ENCODE measurements at regions not wholly inside any gene's neighbourhood (a gene's known extent, or its start where the extent isn't known, plus 50 kb on each side); places are given as distances from the start of the nearest gene placed in this dataset.

- Histone ChIP-seq H3K27ac (ENCODE audit: low read depth, low read length) (no peak overlapping the region), H3K9ac (ENCODE audit: low read depth, low read length) (no peak overlapping the region), H3K9me3 (ENCODE audit: control insufficient read depth, insufficient read depth, low read length) (no peaks in the 10 kb centered on the region), H3K27me3 (ENCODE audit: control insufficient read depth, insufficient read depth, low read length) (no peaks in the 10 kb centered on the region), H3K36me3 (ENCODE audit: control insufficient read depth, insufficient read depth, low read length) (no peaks in the 10 kb centered on the region), H3K4me1 (ENCODE audit: control insufficient read depth, insufficient read depth, low read length) (peaks cover 18% of the 10 kb centered on the region), H3K4me3 (ENCODE audit: low read depth, low read length) (no peak overlapping the region)
Observed at GRCh38 chr6:153842491-153842890, 196.5 kb upstream of the OPRM1 start.

DNA sequence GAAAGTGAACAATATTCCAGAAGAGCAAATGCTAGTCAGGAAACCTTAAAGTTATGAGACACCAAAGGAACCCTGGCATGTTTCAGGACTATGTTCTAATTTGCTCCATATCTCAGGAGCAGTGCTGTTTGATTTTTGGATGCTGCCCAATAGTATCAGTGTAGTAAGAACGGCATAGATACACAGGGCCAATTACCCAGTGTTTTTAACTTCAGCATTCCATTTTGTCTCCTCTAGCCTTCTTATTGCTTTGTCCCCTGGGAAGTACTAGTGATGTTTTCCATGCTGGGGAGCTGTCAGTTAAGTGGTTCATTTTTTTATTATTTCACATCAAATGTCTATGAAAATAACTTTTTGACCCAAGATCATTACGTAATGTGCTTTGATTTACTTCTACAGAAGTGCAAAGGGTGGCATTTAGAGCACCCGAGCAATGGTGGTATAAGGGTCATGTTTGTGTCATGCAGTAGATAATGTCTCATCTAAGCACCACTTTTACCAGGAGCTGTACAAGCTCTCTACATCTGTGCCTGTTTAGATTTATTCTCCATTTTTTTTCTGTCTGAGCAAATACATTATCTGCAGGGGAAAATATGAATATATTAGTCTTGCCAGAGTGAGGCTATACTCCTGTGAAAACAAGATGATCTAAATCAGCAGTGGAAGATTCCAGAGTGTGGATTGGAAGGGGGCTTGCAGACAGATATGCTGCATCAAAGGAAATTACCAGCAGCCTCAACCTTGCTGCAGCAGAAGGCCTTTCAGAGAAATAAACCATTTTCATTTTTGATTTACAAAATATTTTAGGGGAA, 198.8 kb upstream of the OPRM1 start:
- no peaks in the 10 kb centered on the region for H3K27me3 ChIP-seq (ENCODE audit: control insufficient read depth, insufficient read depth, low read length)
- H3K4me3 ChIP-seq (ENCODE audit: low read depth, low read length), result no peak overlapping the region
- H3K9ac ChIP-seq (ENCODE audit: low read depth, low read length), result no peak overlapping the region
- H3K4me1 ChIP-seq (ENCODE audit: control insufficient read depth, insufficient read depth, low read length), result peaks cover 30% of the 10 kb centered on the region
- H3K36me3 ChIP-seq (ENCODE audit: control insufficient read depth, insufficient read depth, low read length), result no peaks in the 10 kb centered on the region
- H3K27ac ChIP-seq (ENCODE audit: low read depth, low read length), result no peak overlapping the region
- H3K9me3 ChIP-seq (ENCODE audit: control insufficient read depth, insufficient read depth, low read length), result no peaks in the 10 kb centered on the region

DNA sequence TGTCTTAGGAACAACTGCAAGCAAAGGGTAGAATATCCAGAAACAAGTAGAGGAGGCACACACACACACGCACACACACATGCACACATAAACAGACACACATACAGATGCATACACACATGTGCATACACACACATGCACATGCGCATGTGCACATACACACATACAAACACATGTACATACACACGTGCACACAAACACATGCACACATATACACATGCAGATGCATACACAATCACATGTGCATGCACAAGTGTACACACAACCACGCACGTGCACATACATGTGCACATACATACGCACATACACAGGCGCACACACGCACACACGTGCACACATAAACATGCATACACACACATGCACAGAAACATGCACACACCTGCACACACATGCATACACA, 206.5 kb upstream of the OPRM1 start:
- no peak overlapping the region for H3K9ac ChIP-seq (ENCODE audit: low read depth, low read length)
- no peaks in the 10 kb centered on the region for H3K9me3 ChIP-seq (ENCODE audit: control insufficient read depth, insufficient read depth, low read length)
- H3K36me3 ChIP-seq (ENCODE audit: control insufficient read depth, insufficient read depth, low read length), result no peaks in the 10 kb centered on the region
- peaks cover 37% of the 10 kb centered on the region for H3K4me1 ChIP-seq (ENCODE audit: control insufficient read depth, insufficient read depth, low read length)
- H3K4me3 ChIP-seq (ENCODE audit: low read depth, low read length), result no peak overlapping the region
- no peak overlapping the region for H3K27ac ChIP-seq (ENCODE audit: low read depth, low read length)
- no peaks in the 10 kb centered on the region for H3K27me3 ChIP-seq (ENCODE audit: control insufficient read depth, insufficient read depth, low read length)

DNA sequence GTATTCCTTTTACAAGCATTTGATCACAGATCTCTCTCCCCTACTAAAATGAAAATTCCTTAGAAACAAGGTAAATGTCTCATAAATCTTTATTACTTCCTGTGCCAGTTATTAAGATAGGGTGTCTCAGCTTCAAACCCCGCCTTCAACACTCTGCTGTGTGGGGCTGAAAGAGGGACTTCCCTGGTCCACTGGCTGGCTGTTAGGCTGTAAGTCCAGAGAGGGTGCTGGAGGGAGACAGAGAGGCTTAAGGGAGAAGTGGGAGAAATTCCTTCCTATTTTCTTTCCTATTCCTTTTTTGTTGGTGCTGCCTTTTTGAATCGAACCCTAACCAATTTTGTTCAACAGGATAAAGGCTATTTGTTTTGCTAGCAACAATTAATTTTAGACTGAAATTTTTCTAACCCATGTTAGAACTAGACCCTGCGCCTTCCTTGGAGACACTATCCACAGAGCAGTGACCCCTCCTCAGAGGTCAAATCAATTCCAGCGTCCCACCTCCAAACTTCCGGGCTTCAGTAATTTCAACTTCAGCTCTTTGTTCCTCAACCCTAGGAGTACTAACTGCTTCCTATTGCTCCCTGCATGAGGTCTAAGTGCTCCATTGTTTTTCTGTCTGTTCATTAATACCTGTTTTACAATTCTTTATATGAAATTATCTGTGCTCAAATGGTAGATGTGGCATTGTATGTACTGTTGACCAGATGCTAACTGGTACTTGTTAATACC, 207.5 kb upstream of the OPRM1 start:
- H3K4me3 ChIP-seq (ENCODE audit: low read depth, low read length), result no peak overlapping the region
- peaks cover 36% of the 10 kb centered on the region for H3K4me1 ChIP-seq (ENCODE audit: control insufficient read depth, insufficient read depth, low read length)
- no peaks in the 10 kb centered on the region for H3K27me3 ChIP-seq (ENCODE audit: control insufficient read depth, insufficient read depth, low read length)
- H3K9me3 ChIP-seq (ENCODE audit: control insufficient read depth, insufficient read depth, low read length), result no peaks in the 10 kb centered on the region
- no peaks in the 10 kb centered on the region for H3K36me3 ChIP-seq (ENCODE audit: control insufficient read depth, insufficient read depth, low read length)
- H3K27ac ChIP-seq (ENCODE audit: low read depth, low read length), result peak overlapping the region; percentile 72
- no peak overlapping the region for H3K9ac ChIP-seq (ENCODE audit: low read depth, low read length)

DNA sequence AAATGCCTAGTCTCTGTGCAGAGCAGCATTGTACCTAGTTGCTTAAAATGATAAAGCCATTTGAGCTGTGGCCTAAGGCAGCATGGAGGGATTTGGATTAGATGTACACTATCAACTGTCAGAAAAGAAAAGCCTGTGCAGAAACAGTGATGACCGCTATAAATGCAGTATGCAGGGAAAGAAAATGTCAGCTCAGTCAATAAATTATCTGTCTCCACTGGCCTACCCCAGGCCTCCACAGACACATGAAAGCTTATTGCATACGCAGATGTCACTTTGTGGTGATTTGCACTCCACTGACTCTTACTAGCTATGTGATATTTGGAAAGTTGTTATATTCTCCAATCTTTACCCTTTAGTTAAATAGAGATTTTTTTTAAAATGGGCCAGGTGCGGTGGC, 221.9 kb upstream of the OPRM1 start:
- Histone ChIP-seq H3K27me3 (ENCODE audit: control insufficient read depth, insufficient read depth, low read length) (no peaks in the 10 kb centered on the region), H3K4me3 (ENCODE audit: low read depth, low read length) (no peak overlapping the region), H3K9me3 (ENCODE audit: control insufficient read depth, insufficient read depth, low read length) (no peaks in the 10 kb centered on the region; the same call in 1 of the 2 replicates), H3K4me1 (ENCODE audit: control insufficient read depth, insufficient read depth, low read length) (no peaks in the 10 kb centered on the region), H3K9ac (ENCODE audit: low read depth, low read length) (no peak overlapping the region), H3K27ac (ENCODE audit: low read depth, low read length) (no peak overlapping the region), H3K36me3 (ENCODE audit: control insufficient read depth, insufficient read depth, low read length) (no peaks in the 10 kb centered on the region)

DNA sequence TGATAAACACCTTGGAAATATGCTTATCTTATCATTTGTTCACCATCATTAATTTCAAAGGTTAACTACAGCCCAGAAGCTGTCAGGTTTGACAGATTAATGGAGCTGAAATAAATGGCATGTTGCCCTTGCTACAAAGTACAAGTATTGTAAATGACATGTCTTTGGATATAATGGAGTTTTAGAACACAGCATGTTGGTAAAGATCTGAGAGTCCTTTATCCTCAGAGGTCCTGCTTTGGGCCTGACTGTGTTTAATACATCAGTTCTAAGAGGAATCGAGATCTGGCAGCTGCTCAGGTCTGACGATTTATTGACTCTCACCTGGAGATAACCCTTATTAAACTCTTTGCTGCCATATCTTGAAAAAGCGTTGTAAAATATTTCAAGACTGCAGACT, 222.7 kb upstream of the OPRM1 start:
- Histone ChIP-seq H3K27ac (ENCODE audit: low read depth, low read length) (no peak overlapping the region), H3K36me3 (ENCODE audit: control insufficient read depth, insufficient read depth, low read length) (no peaks in the 10 kb centered on the region), H3K27me3 (ENCODE audit: control insufficient read depth, insufficient read depth, low read length) (no peaks in the 10 kb centered on the region), H3K9me3 (ENCODE audit: control insufficient read depth, insufficient read depth, low read length) (peaks cover 5% of the 10 kb centered on the region; the same call in 1 of the 2 replicates), H3K9ac (ENCODE audit: low read depth, low read length) (no peak overlapping the region), H3K4me3 (ENCODE audit: low read depth, low read length) (no peak overlapping the region), H3K4me1 (ENCODE audit: control insufficient read depth, insufficient read depth, low read length) (no peaks in the 10 kb centered on the region)

DNA sequence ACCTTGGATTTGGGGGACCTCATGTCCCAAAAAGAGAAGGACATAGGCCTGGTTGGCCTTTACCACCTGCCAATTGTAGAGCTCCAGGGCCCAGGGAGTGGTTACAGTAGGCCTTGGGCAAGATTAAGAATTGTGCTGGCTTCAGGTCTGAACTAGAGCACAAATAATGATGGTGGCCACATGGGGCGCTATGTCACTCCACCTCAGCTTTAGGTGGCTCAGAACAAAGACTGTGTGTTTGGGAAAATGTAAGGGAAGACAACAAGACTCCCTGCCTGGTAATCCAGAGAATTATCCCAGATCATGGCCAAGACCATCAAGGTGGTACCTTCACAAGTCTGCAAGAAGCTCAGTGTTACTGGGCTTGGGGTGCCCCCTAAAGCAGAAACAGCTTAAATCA, 224.9 kb upstream of the OPRM1 start:
- Histone ChIP-seq H3K9me3 (ENCODE audit: control insufficient read depth, insufficient read depth, low read length) (peaks cover 5% of the 10 kb centered on the region; the same call in 1 of the 2 replicates), H3K27me3 (ENCODE audit: control insufficient read depth, insufficient read depth, low read length) (no peaks in the 10 kb centered on the region), H3K4me1 (ENCODE audit: control insufficient read depth, insufficient read depth, low read length) (no peaks in the 10 kb centered on the region), H3K36me3 (ENCODE audit: control insufficient read depth, insufficient read depth, low read length) (no peaks in the 10 kb centered on the region), H3K4me3 (ENCODE audit: low read depth, low read length) (no peak overlapping the region), H3K9ac (ENCODE audit: low read depth, low read length) (no peak overlapping the region), H3K27ac (ENCODE audit: low read depth, low read length) (no peak overlapping the region)

GRCh38 chr6:153804755-153805330, 234.2 kb upstream of the OPRM1 start:
- Histone ChIP-seq H3K4me1 (ENCODE audit: control insufficient read depth, insufficient read depth, low read length) (no peaks in the 10 kb centered on the region), H3K9ac (ENCODE audit: low read depth, low read length) (no peak overlapping the region), H3K27me3 (ENCODE audit: control insufficient read depth, insufficient read depth, low read length) (no peaks in the 10 kb centered on the region), H3K4me3 (ENCODE audit: low read depth, low read length) (no peak overlapping the region), H3K9me3 (ENCODE audit: control insufficient read depth, insufficient read depth, low read length) (no peaks in the 10 kb centered on the region), H3K27ac (ENCODE audit: low read depth, low read length) (no peak overlapping the region), H3K36me3 (ENCODE audit: control insufficient read depth, insufficient read depth, low read length) (no peaks in the 10 kb centered on the region)

DNA sequence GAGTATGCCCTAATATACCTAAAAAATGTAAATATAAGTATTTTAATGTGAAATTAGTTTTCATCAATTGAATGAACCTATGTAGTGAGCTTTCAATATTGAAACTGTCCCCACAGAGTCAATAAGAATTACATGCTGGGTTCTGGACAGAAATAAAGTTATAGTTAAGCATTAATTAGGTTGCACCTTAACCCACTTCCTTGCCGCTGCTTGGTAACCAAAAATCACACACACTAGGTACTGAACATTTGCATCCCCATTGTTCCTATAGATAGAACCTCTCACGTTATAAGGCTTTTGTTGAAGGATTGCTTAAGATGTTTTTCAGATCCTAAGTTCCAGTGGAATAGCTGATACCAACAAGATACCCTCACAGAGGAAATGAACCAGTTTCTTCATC, 237.1 kb upstream of the OPRM1 start:
- Histone ChIP-seq H3K4me1 (ENCODE audit: control insufficient read depth, insufficient read depth, low read length) (no peaks in the 10 kb centered on the region), H3K4me3 (ENCODE audit: low read depth, low read length) (no peak overlapping the region), H3K36me3 (ENCODE audit: control insufficient read depth, insufficient read depth, low read length) (no peaks in the 10 kb centered on the region), H3K27me3 (ENCODE audit: control insufficient read depth, insufficient read depth, low read length) (no peaks in the 10 kb centered on the region), H3K9me3 (ENCODE audit: control insufficient read depth, insufficient read depth, low read length) (no peaks in the 10 kb centered on the region), H3K27ac (ENCODE audit: low read depth, low read length) (no peak overlapping the region), H3K9ac (ENCODE audit: low read depth, low read length) (no peak overlapping the region)

- H3K27ac ChIP-seq (ENCODE audit: low read depth, low read length), result no peak overlapping the region
- no peaks in the 10 kb centered on the region for H3K4me1 ChIP-seq (ENCODE audit: control insufficient read depth, insufficient read depth, low read length)
- no peaks in the 10 kb centered on the region for H3K9me3 ChIP-seq (ENCODE audit: control insufficient read depth, insufficient read depth, low read length)
- H3K36me3 ChIP-seq (ENCODE audit: control insufficient read depth, insufficient read depth, low read length), result no peaks in the 10 kb centered on the region
- no peaks in the 10 kb centered on the region for H3K27me3 ChIP-seq (ENCODE audit: control insufficient read depth, insufficient read depth, low read length)
- H3K9ac ChIP-seq (ENCODE audit: low read depth, low read length), result no peak overlapping the region
- H3K4me3 ChIP-seq (ENCODE audit: low read depth, low read length), result no peak overlapping the region
Observed at GRCh38 chr6:153800580-153801188, 238.4 kb upstream of the OPRM1 start.
